Right lobe of liver (tissue), 6 donors: ENCODE measurements at regions not wholly inside any gene's neighbourhood (a gene's known extent, or its start where the extent isn't known, plus 50 kb on each side); places are given as distances from the start of the nearest gene placed in this dataset.

Experiments
- ATAC-seq, 4 donors: fragments of 200-7000 bp; cut with Tn5 transposase; one replicate each; pipeline ENCODE4 v1.9.1; 2020; ENCODE audit warnings: mild to moderate bottlenecking in 4 of 4, moderate library complexity in 4 of 4
- DNase-seq, 3 donors: peaks; one replicate each; pipeline ENCODE4 v3.0.0-alpha.2; 2020
- H3K27ac ChIP-seq, 3 donors: fragments of 200-600 bp; one replicate each; pipeline ENCODE4 v1.8.0; 2022
- H3K27me3 ChIP-seq, 2 donors: fragments of 200-600 bp; one replicate each; pipeline ENCODE4 v1.8.0; 2022
- H3K36me3 ChIP-seq, 4 donors: fragments of 200-600 bp; sonication (generic) in 1 of 4; one replicate each; pipeline versions ENCODE4 v1.5.1 to v1.8.0; 2017 to 2022; ENCODE audit warnings: control low read depth in 1 of 4
- H3K4me1 ChIP-seq, 4 donors: fragments of 200-600 bp; sonication (generic) in 1 of 4; one replicate each; pipeline versions ENCODE4 v1.5.1 to v1.8.0; 2017 to 2022; ENCODE audit warnings: control low read depth in 1 of 4
- H3K4me3 ChIP-seq, 3 donors: fragments of 200-600 bp; one replicate each; pipeline ENCODE4 v1.8.0; 2022
- H3K9me3 ChIP-seq, 4 donors: fragments of 200-600 bp; sonication (generic) in 1 of 4; one replicate each; pipeline versions ENCODE4 v1.5.1 to v1.8.0; 2017 to 2022; ENCODE audit warnings: control low read depth in 1 of 4
- CTCF ChIP-seq, 4 donors: fragments of 200-600 bp in 3 of 4; fragments of 450-650 bp in 1 of 4; IDR thresholded peaks; one replicate each; pipeline versions ENCODE4 v1.5.1 to v1.8.0; 2016 to 2022; ENCODE audit warnings: antibody characterized with exemption in 4 of 4, mild to moderate bottlenecking in 2 of 4
- POLR2A ChIP-seq: fragments of 450-650 bp; IDR thresholded peaks from one replicate; pipeline ENCODE4 v1.6.1; 2017; ENCODE audit warnings: antibody characterized with exemption, mild to moderate bottlenecking
- WGBS: methylation state at CpG from one replicate; pipeline ENCODE4 v1.1.6; 2018; ENCODE audit warnings: low coverage, low lambda C conversion rate; ENCODE audit not compliant: insufficient coverage; ENCODE audit errors: missing lambda C conversion rate; 5-methylcytosine and 5-hydroxymethylcytosine counted together
- intact Hi-C, 2 donors: fragments of 100-400 bp; cut with DNase I; formaldehyde crosslinking; loops; one replicate each; pipeline versions ENCODE4 v1.11.2 to v1.14.1; 2022
- donor health status: DM: no; HTN: yes; CAD: no.
- donor health status: DM: no; HTN: no; CAD: no.
- donor health status: DM: no; HTN: no; CAD: no.
- donor health status: DM: no; HTN: yes; CAD: no.
- donor health status: DM: no; HTN: yes; CAD: no.

GRCh38 chr10:21020545-21020944 is 123.4 kb upstream of the NEBL start:
- ATAC-seq, result peak; percentile 47 to 77 (median 62)
- no peaks in the 10 kb centered on the region for H3K36me3 ChIP-seq
- WGBS, result 91% methylated on average over 7 of the region's 7 CpGs
- peaks cover 0 to 20% (median 7%) of the 10 kb centered on the region in 4 donors for H3K4me1 ChIP-seq
- no peaks in the 10 kb centered on the region for H3K27me3 ChIP-seq
- H3K9me3 ChIP-seq, result no peaks in the 10 kb centered on the region
- peak in 1 of 3 donors; percentile 59 for DNase-seq
- intact Hi-C loops, result no loop called here
- TF ChIP-seq CTCF (IDR thresholded peaks at IDR 0.05) (peak; percentile 36 to 53 (median 44)), POLR2A (no peak)
- no peak overlapping the region for H3K4me3 ChIP-seq
- H3K27ac ChIP-seq, result no peak overlapping the region

- 80% methylated on average over 6 of the region's 6 CpGs for WGBS
- H3K27ac ChIP-seq, result no peak overlapping the region
- no peaks in the 10 kb centered on the region for H3K27me3 ChIP-seq
- no peaks in the 10 kb centered on the region for H3K9me3 ChIP-seq
- ATAC-seq (no peak), DNase-seq (no peak)
- peaks cover 0 to 20% (median 7%) of the 10 kb centered on the region in 4 donors for H3K4me1 ChIP-seq
- H3K36me3 ChIP-seq, result no peaks in the 10 kb centered on the region
- intact Hi-C loops, result no loop called here
- no peak overlapping the region for H3K4me3 ChIP-seq
- TF ChIP-seq POLR2A (no peak), CTCF (IDR thresholded peaks at IDR 0.05) (no peak)
These were observed 122.3 kb upstream of the NEBL start for GRCh38 chr10:21019436-21019835.

- WGBS, result 70% methylated on average over 1 of the region's 4 CpGs
- intact Hi-C loops, result no loop called here
- ATAC-seq, result no peak
These were observed 118.7 kb upstream of the NEBL start for GRCh38 chr10:21015851-21016250.

GRCh38 chr10:21014141-21014540 is 117.0 kb upstream of the NEBL start:
- no peaks in the 10 kb centered on the region for H3K4me1 ChIP-seq
- DNase-seq (no peak), ATAC-seq (no peak)
- H3K27ac ChIP-seq, result no peak overlapping the region
- H3K27me3 ChIP-seq, result no peaks in the 10 kb centered on the region
- intact Hi-C loops, result no loop called here
- no peaks in the 10 kb centered on the region for H3K9me3 ChIP-seq
- WGBS, result 78% methylated on average over 3 of the region's 3 CpGs
- H3K4me3 ChIP-seq, result no peak overlapping the region
- TF ChIP-seq CTCF (IDR thresholded peaks at IDR 0.05) (no peak), POLR2A (no peak)
- no peaks in the 10 kb centered on the region for H3K36me3 ChIP-seq

More at GRCh38 chr10:21015851-21016250, 118.7 kb upstream of the NEBL start:
- Histone ChIP-seq H3K27me3 (no peaks in the 10 kb centered on the region), H3K4me1 (no peaks in the 10 kb centered on the region), H3K9me3 (no peaks in the 10 kb centered on the region), H3K27ac (no peak overlapping the region), H3K36me3 (no peaks in the 10 kb centered on the region), H3K4me3 (no peak overlapping the region)
- DNase-seq, result no peak
- TF ChIP-seq POLR2A (no peak), CTCF (IDR thresholded peaks at IDR 0.05) (no peak)
